Stomach (tissue), 4 donors: ENCODE measurements at regions not wholly inside any gene's neighbourhood (a gene's known extent, or its start where the extent isn't known, plus 50 kb on each side); places are given as distances from the start of the nearest gene placed in this dataset.

Experiments
- POLR2A ChIP-seq, 4 donors: fragments of 450-650 bp; IDR thresholded peaks; one replicate each; pipeline ENCODE4 v1.6.1; 2016; ENCODE audit warnings: antibody characterized with exemption in 4 of 4, control low read depth in 2 of 4, mild to moderate bottlenecking in 1 of 4, moderate library complexity in 1 of 4
- POLR2AphosphoS5 ChIP-seq, 3 donors: sonication (generic); formaldehyde crosslinking; IDR thresholded peaks; one replicate each; pipeline ENCODE4 v1.6.1; 2016; ENCODE audit warnings: antibody characterized with exemption in 3 of 3
- TF ChIP-seq, protein P1 (sequence below), 7 experiments: fragments of 450-650 bp in 4 of 7; fragments of 200-600 bp in 3 of 7; sonication (generic) in 3 of 7; IDR thresholded peaks; one replicate each; pipeline ENCODE4 v1.5.1; 2016 to 2019; ENCODE audit warnings: antibody characterized with exemption in 7 of 7, control low read depth in 2 of 7, mild to moderate bottlenecking in 1 of 7

DNA sequence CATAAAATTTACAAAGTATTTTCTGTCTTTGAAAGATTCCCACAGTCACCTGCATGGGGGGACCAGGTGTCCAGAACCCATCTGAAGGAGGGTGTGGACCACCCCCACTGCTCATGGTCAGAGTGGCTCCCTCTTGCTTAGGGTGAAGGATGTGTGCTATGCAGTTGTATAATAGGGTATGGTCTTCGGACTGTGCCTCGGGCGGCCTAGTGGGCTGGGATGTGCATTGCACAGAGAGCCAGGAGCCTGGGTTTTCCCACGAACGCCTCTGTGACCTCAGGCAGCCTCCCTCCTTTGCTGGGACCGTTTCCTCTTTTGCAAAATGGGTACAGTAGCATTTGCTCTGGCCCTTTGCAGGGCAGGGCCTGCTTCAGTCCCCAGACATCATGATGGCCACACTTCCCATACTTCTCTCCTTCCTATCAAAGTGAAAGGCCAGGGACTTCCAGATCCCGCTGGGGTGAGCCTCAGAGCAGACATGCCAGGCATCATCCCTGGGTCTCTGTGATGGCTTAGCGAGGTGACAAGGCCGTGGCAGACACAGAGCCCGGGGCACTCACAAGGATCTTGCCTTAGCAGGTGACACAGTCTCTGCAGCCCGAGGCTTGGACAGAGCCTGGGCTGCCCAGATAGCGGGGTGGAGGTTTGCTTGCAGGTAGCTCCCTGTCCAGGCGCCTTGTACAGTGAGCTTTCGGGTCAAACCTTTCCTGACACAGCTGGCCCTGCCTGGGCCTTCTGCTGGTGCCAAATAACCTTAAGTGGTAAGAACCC lies 59.4 kb upstream of the ZNF536 start:
- TF ChIP-seq, protein P1, sequence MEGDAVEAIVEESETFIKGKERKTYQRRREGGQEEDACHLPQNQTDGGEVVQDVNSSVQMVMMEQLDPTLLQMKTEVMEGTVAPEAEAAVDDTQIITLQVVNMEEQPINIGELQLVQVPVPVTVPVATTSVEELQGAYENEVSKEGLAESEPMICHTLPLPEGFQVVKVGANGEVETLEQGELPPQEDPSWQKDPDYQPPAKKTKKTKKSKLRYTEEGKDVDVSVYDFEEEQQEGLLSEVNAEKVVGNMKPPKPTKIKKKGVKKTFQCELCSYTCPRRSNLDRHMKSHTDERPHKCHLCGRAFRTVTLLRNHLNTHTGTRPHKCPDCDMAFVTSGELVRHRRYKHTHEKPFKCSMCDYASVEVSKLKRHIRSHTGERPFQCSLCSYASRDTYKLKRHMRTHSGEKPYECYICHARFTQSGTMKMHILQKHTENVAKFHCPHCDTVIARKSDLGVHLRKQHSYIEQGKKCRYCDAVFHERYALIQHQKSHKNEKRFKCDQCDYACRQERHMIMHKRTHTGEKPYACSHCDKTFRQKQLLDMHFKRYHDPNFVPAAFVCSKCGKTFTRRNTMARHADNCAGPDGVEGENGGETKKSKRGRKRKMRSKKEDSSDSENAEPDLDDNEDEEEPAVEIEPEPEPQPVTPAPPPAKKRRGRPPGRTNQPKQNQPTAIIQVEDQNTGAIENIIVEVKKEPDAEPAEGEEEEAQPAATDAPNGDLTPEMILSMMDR (IDR thresholded peaks at IDR 0.05), result no peak
- TF ChIP-seq POLR2A (IDR thresholded peaks at IDR 0.05), result no peak
- TF ChIP-seq POLR2AphosphoS5 (IDR thresholded peaks at IDR 0.05), result no peak
